ENCODE measurements at regions not wholly inside any gene's neighbourhood (a gene's known extent, or its start where the extent isn't known, plus 50 kb on each side); places are given as distances from the start of the nearest gene placed in this dataset.

GRCh38 chr3:144912968-144913367, 941.3 kb downstream of the DIPK2A start:
- DNase-seq (ENCODE audit: extremely low read depth, low read depth): no peak
- no peak overlapping the region for H3K4me3 ChIP-seq (replicated peaks; ENCODE audit: low read depth, low read length)
- TF ChIP-seq CTCF (IDR thresholded peaks at IDR 0.05; ENCODE audit: low read depth, low read length, missing control alignments): no peak

GRCh38 chr3:144915202-144915601, 943.6 kb downstream of the DIPK2A start:
- no peak for TF ChIP-seq CTCF (IDR thresholded peaks at IDR 0.05; ENCODE audit: low read depth, low read length, missing control alignments)
- no peak overlapping the region for H3K4me3 ChIP-seq (replicated peaks; ENCODE audit: low read depth, low read length)
- no peak for DNase-seq (ENCODE audit: extremely low read depth, low read depth)

GRCh38 chr3:144921710-144922109, 950.1 kb downstream of the DIPK2A start:
- no peak for TF ChIP-seq CTCF (IDR thresholded peaks at IDR 0.05; ENCODE audit: low read depth, low read length, missing control alignments)
- DNase-seq (ENCODE audit: extremely low read depth, low read depth): no peak
- H3K4me3 ChIP-seq (replicated peaks; ENCODE audit: low read depth, low read length): no peak overlapping the region

GRCh38 chr3:144923046-144923775, 951.6 kb downstream of the DIPK2A start:
- no peak for DNase-seq (ENCODE audit: extremely low read depth, low read depth)
- no peak for TF ChIP-seq CTCF (IDR thresholded peaks at IDR 0.05; ENCODE audit: low read depth, low read length, missing control alignments)
- no peak overlapping the region for H3K4me3 ChIP-seq (replicated peaks; ENCODE audit: low read depth, low read length)

- H3K4me3 ChIP-seq (replicated peaks; ENCODE audit: low read depth, low read length): no peak overlapping the region
- no peak for DNase-seq (ENCODE audit: extremely low read depth, low read depth)
- no peak for TF ChIP-seq CTCF (IDR thresholded peaks at IDR 0.05; ENCODE audit: low read depth, low read length, missing control alignments)
Observed at GRCh38 chr3:144930431-144930830, 958.8 kb downstream of the DIPK2A start.

- no peak overlapping the region for H3K4me3 ChIP-seq (replicated peaks; ENCODE audit: low read depth, low read length)
- TF ChIP-seq CTCF (IDR thresholded peaks at IDR 0.05; ENCODE audit: low read depth, low read length, missing control alignments): no peak
- no peak for DNase-seq (ENCODE audit: extremely low read depth, low read depth)
Observed at GRCh38 chr3:144931590-144931989, 960.0 kb downstream of the DIPK2A start.
